Activated CD4-positive, alpha-beta T cell treated with anti-CD3 and anti-CD28 coated beads, Interleukin-2, amount 50 U/mL, for 1 hour (primary cell): ENCODE measurements at regions not wholly inside any gene's neighbourhood (a gene's known extent, or its start where the extent isn't known, plus 50 kb on each side); places are given as distances from the start of the nearest gene placed in this dataset.

Experiments used
- DNase-seq: peaks from one replicate; pipeline ENCODE4 v3.0.0-alpha.2; 2020

DNA sequence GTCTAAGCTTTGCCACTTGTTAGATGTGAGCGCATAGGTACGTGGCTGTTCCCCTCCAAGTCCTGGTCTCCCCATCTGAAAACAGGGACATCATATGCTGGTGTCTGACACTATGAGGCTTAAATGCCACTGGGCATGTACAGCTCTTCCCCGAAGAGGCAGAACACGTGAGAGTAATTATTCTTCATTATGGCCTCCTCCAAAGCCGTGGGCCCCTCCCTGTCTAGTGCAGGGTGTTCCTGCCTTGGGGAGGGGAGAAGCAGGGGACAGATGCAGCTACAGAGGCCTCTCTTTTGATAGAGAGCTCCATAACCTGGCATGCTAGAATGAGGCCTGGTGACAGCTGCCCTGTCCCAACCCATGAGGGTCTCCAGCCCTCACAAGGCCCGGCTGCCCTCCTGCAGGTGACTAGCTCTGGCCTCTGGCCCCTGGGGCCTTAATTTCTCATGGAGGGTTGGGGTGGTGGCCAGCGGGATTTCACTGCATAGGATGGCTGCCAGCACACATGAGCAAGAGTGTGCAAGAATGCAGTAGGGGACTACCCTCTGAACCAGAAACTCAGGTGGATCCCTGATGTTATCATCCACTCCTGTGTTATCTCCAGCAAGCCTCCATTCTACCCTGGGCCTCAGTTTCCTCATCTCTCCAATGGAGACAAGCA, 334.6 kb downstream of the MN1 start:
- no peak for DNase-seq

DNA sequence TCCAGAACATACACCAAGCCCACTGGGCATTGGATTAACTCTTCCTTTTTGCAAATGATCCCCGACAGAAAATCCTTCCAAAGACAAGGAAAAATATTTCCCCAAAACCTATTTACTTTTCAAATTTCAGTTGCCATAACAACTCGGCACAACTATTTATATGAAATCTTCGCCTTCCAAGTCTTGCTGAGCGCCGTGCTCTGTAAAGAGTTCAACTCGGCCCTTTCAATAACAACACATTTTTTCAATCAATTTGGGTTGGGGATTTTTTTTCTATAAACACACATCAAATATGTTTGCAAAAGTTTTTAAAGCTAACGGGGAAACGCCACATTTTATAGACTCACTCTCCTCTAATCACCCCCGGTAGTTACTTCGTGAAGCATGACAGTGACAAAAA, 333.8 kb downstream of the MN1 start:
- no peak for DNase-seq

DNA sequence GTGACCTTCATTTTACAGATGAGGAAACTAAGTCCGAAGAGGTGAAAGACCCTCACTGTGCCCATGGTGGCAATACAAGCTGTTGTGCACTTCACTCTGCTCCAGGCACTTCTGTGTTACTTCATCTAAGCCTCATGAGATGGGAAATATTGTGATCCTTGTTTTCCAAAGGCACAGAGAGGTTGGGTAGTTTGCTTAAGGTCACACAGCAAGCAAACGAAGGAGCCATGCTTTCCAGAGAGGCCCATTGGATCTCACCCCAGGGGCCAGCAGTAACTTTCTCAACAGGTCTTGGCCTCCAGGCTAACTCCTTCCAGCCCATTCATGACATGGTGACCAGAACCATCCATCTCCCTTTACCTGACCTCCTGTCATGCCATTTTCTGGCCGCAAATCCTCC, 332.8 kb downstream of the MN1 start:
- DNase-seq, result no peak

DNA sequence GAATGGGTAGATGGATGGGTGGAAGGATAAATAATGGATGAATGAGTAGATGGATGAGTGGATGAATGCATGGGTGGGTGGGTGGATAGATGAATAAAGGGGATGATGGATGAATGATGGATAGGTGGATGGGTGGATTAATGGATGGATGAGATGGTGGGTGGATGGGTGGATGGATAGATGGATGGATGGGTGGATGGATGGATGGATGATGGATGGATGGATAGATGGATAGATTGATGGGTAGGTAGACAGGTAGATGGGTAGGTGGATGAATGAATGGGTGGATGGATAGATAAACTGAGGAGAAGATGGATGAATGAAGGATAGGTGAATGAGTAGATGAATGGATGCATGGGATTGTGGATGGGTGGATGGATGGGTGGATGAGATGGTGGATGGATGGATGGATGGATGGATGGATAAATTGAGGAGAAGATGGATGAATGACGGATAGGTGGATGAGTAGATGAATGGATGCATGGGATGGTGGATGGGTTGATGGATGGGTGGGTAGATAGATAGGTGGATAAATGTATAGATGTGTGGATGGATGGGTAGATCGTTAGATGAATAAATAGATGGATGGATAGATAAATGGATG, 331.3 kb downstream of the MN1 start:
- DNase-seq, result no peak

DNA sequence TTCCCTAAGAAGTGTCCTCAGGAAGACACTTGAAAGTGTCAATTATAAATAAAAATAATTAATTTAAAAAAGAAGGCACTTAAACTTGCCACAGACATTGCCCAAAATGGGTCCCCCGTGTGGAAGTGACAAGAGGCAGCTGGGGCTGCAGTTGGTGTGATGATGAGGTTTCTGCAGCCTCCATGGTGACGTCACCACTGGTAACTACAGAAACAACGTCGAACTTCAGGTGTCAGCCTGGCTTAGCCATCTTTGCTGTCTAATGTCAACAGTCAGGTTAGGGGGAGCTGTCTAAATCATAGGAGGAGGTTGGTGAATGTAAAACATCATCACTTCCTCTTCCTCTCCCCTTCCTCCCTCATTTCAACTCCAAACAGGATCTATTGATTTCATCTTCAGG, 328.6 kb downstream of the MN1 start:
- DNase-seq, result no peak

DNA sequence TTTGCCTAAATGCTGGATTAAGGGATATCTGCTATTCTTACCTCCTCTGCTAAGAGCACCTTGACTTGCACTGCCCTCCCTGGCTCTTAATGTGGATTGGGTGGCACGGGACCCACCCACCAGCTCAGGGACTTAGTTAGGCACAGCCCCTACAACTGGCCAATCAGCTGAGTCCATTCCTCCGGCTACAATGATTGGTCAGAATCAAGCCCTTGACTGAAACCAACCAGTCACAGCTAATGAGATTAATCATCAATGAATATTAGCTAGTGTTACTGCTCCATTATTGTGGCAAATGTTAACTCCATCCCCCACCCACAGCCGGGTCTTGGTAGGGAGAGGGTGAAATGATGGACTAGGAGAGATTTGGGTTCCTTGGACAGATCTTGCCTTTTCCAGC, 328.0 kb downstream of the MN1 start:
- no peak for DNase-seq

DNA sequence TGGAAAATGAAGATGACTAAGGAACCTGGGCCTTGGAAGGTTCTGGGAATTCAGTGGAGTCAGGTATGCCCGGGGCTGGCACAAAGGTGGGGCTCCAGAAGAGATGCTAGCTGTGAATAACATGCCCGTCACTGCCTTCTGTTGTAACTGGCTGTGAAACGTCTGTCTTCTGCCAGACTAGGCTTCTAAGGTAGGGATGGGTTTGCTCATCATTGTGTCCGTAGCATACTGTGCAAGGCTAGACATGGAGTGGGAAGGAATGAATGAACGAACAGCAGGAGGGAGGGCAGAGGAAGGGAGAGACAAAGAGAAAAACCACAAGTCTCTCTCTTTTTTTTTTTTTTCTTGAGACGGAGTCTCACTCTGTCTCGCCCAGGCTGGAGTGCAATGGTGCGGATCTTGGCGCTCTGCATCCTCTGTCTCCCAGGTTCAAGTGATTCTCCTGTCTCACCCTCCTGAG, 327.4 kb downstream of the MN1 start:
- no peak for DNase-seq

DNA sequence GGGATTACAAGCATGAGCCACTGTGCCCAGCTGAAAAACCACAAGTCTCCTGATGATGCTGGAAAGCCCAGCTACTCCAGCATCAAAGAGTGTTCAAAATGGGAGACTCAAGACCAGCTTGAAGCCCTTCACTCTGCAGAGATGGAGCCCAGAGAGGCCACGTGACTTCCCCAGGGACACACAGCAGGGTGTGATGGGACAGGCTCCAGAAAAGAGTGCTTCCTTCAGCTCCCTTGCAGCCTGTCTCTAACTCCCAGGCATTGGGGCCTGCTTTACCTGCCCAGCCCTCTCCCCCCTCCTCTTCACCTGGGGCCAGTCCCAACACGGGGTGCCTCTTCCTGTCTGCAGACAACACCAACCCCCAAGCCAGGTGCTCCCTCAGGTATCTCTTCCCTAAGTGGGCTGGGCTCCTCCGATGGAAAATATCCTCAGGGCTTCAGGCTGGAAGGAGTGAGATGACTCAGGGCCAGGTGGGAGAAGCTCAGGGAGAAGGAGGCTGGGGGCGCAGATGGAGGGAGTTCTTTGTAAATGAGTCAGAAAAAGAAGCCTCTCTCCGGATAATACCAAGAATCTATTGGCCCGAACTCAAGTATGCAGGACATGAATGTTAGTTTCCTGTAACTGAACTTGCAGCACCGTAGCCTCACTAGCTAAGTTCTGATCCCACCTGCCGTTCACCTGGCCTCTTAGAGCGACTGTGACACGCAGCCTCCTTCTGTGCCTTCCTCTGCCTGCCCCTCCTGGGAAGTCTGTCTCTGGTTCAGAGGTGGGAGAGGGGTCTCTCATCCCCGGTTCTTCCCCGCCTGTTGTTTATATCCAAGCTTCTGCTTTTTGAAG, 326.6 kb downstream of the MN1 start:
- no peak for DNase-seq

DNA sequence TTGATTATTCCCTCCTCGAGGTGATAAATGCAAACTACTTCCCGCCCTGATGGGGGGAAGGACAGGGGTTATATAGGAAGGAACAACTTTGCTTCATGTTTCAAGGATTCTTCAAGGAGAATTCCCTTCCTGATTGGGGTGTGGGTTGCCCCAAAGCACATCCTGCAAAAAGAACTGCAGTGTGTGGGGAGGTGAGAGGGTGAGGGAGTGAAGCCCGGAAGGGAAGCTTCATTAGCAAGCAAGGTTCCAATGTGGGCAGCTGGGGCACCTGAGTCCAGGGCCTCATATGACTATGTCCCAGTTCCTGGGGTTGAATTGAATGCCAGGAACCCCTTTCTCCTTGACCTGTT, 326.0 kb downstream of the MN1 start:
- no peak for DNase-seq

DNA sequence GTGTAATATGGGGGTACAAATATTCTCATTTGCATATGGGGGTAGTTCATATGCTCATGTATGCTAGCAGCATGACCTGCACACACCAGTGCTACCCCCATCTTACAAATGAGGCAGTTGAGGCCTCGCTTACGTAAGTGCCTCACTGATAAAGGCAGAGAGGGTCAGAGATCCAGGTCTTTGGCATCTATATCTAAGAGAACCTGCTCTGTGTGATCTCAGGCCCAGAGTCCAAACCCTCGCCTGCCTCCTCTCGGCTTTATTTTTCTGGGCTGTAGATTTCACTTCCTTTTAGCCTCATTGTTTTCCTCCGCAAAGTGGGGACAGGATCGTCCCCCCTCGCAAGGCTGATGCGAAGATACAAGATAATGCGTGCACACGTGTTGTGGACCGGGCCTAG, 325.2 kb downstream of the MN1 start:
- DNase-seq, result no peak

DNA sequence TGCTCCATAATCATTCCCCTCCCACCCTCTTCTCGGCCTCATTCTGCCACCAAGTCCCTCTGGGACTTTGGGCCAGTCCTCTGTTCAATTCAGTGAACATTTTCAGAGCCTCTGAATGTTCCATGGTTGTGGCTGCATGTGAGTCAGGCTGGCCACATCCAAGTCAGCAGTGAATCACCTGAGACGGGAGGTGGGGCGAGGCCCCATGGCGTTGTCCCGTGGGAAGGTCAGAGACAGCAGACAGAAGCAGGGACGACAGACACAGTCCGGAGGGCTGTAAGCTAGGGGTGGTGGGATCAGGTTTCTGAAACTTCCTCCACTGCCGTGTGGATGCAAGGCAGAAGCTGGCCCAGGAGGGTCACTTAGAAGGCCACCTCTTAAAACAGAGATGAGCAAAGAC, 324.8 kb downstream of the MN1 start:
- DNase-seq, result no peak

DNA sequence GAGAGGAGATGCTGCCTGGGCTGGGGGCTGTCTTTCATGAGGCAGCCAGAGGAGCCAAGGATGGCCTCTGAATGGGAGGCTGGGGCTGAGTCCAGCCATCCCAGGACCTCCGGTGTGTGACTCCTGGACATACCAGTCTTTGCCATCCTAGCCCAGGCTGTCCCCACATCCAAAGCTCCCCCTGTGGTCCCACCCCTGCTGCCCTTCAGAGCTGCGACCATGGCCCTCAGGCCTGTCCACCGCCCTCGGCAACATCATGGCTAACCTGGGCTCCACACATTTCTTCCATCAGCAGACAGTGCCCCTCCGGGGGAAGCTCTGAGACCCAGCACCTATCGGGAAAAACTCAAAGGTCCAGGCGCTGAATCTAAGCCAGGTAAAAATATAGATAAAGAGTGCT, 324.4 kb downstream of the MN1 start:
- DNase-seq, result no peak

DNA sequence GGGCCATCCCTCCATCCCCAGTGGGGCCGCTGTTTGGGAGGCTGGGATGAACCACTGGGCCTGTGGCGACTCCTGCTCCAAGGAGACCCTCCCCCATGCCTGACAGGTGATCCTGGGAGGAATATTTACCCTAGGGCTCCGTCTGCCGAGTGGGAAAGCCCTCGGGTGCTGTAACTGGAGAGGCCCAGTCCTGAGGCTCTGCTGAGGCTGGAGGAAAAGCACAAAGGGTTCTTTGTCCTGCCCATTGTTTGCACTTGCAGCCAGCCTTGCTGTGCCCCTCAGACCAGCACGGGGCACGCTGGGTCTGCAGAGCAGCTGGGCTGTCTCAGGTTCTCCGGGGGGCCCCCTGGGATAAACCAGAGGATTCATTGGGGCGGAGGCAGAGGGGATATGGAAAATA, 321.1 kb downstream of the MN1 start:
- no peak for DNase-seq

DNA sequence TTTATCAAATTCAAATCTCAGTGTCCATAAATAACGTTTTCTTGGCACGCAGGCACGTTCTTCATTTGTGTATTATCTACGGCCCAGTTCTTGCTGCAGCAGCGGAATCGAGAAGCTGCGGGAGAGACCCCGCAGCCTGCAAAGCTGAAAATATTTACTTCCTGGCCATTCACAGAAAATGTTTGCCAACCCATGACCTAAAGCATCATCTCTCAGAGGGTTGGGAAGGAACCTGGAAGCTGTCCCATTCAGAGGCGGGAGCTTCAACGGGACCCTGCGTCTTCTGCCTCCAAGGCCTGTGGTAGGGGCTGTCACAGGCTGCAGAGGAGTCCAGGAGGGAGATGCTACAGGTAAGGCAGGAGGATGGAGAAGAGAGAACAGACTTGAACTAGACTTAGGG, 319.2 kb downstream of the MN1 start:
- DNase-seq, result no peak

DNA sequence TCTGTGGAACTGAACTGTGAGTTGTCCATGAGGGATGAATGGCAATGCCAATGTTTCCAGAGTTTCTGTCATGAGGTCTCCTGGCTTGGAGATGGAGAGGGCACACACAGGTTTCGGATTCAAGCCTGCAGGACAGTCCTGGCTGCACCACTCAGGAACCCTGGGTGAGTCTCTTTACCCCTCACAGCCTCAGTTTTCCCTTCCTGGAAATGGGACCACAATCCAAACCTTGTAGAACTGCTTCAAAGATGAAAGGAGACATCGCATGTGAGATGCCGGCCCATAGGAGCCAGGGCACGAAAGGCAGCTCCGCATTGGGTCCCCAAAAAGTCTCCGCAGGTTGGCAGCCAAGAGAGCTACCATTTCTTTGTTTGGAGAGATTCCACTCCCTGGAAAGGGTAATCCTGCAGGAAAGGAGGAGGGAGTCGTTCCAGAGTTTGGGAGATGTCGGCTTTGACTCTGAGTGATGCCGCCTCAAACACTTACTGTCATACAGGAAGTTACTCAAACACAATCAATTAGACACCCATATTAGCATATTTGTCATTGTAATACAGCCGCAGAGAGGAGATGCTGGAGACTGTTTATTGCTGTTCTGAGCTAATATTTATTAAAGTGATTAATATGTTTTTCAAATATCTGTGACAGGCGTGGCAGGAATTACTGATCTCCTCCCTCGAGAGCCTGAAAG, 318.3 kb downstream of the MN1 start:
- no peak for DNase-seq

DNA sequence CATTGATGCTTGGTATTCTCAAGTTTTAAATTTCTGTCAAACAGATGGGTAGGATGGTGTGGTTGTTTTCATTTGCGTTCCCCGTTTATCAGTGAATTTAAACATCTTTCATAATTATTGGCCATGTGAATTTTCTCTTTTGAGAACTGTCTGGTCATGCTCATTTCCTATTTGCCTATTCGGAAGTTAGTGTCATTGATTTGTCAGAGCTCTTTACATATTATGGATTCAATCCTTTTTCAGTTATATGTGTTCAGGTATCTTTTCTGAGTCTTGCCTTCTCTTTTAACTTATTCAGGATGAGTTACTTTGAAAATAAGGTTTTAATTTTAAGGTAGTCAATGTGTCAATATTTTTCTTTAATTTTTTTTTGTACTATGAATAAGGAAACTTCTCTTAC, 315.7 kb downstream of the MN1 start:
- DNase-seq, result no peak

DNA sequence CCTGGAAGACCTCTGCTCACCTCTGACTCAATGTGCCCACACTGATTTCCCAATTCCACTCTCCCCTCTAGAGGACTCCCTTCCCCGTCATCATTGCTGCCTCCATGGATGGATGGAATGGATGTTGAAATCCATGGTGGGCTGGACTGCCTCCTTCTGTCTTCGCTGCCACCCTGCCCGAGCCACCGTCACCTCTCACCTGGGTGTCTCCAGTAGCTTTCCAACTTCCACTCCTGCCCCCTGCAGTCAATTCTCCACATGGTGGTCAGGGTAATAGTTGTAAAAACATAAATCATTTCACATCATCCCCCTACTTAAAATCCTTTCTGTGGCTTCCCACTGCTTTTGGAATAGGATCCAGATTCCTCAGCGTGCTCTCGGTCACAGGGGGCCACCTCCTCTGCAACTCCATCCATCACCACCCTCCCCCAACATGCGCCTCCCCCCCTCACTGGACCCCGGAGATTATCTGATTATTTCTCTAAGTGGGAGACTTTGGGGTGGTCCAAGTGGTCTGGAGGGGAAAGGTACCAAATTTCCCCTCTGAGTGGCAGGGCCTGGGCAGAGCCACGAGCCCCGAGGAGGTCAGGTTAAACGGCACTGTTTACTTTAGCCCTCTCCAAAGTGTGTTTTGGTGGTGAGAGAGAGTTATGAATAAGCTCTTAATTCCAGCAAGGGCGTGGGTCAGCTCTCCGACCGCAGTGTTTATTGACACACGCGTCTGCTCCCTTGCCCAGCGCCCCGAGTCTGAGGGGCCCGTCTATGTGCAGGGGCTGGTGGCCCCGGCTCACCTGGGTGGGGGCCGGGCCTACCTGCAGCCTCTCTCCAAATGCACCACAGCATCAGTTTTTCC, 313.7 kb downstream of the MN1 start:
- no peak for DNase-seq

DNA sequence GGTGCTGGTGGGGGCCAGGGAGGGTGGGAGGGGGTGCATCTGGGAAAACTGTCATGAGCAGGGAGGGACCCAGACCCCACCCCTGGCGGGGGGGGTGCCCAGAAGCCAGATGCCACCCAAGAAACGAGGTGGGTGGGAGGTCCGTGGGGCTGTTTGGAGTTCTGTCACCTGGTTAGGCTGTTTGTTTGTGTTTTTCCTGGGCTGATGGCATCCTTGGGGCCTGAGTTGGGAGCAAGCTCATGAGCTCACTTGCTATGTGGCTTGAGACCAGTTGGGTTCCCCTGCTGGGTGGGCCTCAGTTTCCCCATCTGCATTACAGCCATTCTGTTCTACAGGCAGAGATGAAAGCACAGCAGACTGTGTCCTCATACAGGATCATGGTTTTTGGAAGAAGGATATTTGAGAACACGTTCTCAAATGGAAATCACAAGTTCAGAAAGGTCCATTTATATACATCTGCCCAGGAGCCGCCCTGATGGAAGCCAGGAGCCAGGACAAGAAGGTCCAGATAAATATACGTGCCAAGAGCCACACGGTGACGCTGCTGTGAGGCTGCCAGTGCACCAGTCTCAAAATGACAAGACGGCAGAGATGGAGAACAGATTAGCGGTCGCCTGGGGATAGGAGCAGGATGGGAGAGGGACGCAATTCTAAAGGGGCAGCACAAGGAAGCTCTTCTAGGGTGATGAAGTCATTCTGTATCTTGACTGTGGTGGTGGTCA, 312.9 kb downstream of the MN1 start:
- no peak for DNase-seq

DNA sequence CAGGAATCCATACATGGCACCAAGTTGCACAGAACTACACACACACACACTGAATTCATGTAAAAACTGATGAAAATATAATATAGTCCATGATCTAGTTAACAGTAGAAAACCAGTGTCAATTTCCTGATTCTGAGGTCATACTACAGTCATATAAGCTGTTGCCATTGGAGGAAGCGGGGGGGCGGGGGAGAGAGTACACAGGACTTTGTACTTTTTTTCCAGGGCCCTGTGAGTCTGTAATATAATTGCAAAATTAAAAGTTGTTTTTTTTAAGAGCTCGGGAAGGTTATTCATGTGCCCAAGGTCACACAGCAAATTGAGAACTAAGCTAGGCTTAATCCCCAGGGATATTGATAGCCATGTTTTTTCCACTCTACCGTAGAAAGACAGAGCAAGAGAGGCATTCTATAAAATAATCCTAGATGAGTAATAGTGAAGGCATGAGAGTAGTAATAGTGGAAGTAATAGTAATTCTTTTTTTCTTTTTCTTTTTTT, 312.3 kb downstream of the MN1 start:
- no peak for DNase-seq

DNA sequence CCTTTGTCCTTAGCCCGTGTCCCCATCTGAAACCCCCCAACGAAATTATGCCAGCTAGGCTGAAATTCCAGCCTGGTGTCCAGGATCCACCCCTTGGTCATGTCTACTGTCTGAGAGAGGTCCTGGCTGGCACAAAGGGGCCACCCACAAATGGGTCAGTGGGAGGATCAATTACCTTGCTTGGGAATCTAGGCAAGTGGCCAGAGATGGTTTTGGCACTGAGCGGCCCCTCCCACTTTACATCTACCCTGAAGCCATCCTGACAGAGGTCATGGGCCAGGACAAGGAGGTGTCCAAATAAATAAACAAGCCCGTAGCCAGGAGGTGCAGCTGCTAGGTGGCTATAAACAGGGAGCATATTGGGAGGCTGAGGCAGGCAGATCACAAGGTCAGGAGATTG, 311.5 kb downstream of the MN1 start:
- DNase-seq, result no peak

DNA sequence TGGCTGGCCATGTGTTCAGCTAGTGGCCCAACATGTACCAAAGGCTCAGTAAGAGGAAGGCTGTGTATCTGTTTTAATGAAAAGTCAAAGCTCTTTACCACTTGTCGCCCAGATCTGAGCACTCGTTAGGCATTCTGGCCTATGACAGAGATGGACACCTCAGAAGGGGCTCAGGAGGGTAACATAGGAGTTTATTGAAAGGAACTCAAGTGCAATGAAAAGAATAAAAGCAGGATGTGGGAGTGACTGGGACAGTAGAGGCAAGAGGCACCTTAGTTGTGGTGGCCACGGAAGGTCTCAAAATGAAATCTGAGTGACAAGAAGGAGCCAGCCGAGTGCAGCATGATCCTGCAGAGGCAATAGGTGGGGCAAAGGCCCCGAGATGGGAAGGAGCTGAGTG, 309.7 kb downstream of the MN1 start:
- DNase-seq, result no peak
